K562 (cell line): ENCODE measurements at regions not wholly inside any gene's neighbourhood (a gene's known extent, or its start where the extent isn't known, plus 50 kb on each side); places are given as distances from the start of the nearest gene placed in this dataset.

Source experiments
- ATAC-seq: fragments of 200-7000 bp; cut with Tn5 transposase; 3 replicates; pipeline ENCODE4 v1.9.1; 2020; ENCODE audit warnings: moderate library complexity
- BruUV-seq: library from RNA; stranded (reverse); fragments of 400-500 nt; replicated peaks from 2 replicates; lab custom pipeline; 2021; lab: Mats Ljungman, UMichigan
- CTCF ChIA-PET: fragments of 300-600 bp; formaldehyde crosslinking; extraction: SDS; loops from one replicate; lab custom pipeline; 2021; ENCODE audit warnings: low intra/inter-chr PET ratio; lab: Yijun Ruan, JAX
- POLR2A ChIA-PET: fragments of 300-600, 350-650 bp; sonication (Branson Sonifier 250); formaldehyde crosslinking; extraction: SDS; loops from one replicate; lab custom pipeline; 2021; ENCODE audit warnings: antibody characterized with exemption, inconsistent platforms; lab: Yijun Ruan, JAX
- DNase-seq, 4 experiments: peaks; one replicate each; pipeline versions ENCODE4 v3.0.0 to v3.0.0-alpha.2; 2011 to 2018; ENCODE audit warnings: low spot score in 3 of 4, mixed read lengths in 3 of 4; ENCODE audit errors: extremely low read depth in 1 of 4
- FAIRE-seq: peaks from 2 replicates; lab custom pipeline; 2011; peaks lifted over from hg19 to GRCh38; lab: Jason Lieb, UNC
- H2AFZ ChIP-seq: 2 replicates; pipeline ENCODE4 v1.6.0; 2011; ENCODE audit warnings: low read depth, low read length, control low read depth, inconsistent platforms
- H3K27ac ChIP-seq: fragments of 200-600 bp; 3 replicates; pipeline ENCODE4 v1.8.0; 2011; ENCODE audit warnings: low read depth, mild to moderate bottlenecking, control low read depth, inconsistent platforms, low read length, moderate library complexity, mixed read lengths; ENCODE audit errors: extremely low read depth
- H3K27me3 ChIP-seq, 2 experiments: fragments of 300-600 bp in 1 of 2; 2 replicates in 1 of 2; 3 replicates in 1 of 2; pipeline versions ENCODE4 v1.6.0 to v1.8.0; 2011; ENCODE audit warnings: inconsistent platforms in 2 of 2, low read length in 2 of 2, mild to moderate bottlenecking in 1 of 2, mixed read lengths in 1 of 2, moderate library complexity in 1 of 2; ENCODE audit not compliant: control insufficient read depth in 2 of 2, insufficient read depth in 2 of 2
- H3K36me3 ChIP-seq: fragments of 300-600 bp; 3 replicates; pipeline ENCODE4 v1.8.0; 2011; ENCODE audit warnings: mild to moderate bottlenecking, low read length, inconsistent platforms; ENCODE audit not compliant: control insufficient read depth, insufficient read depth
- H3K4me1 ChIP-seq, 2 experiments: fragments of 200-600 bp in 1 of 2; replicated peaks in 1 of 2; 2 replicates in 1 of 2; 3 replicates in 1 of 2; pipeline versions ENCODE4 v1.5.1 to v1.8.0; 2011; ENCODE audit warnings: inconsistent platforms in 2 of 2, low read length in 2 of 2, mild to moderate bottlenecking in 1 of 2, mixed read lengths in 1 of 2, moderate library complexity in 1 of 2; ENCODE audit not compliant: control insufficient read depth in 2 of 2, insufficient read depth in 2 of 2
- H3K4me2 ChIP-seq: 2 replicates; pipeline ENCODE4 v1.6.1; 2011; ENCODE audit warnings: low read length, control low read depth, inconsistent platforms, mixed read lengths; ENCODE audit not compliant: insufficient read depth
- H3K4me3 ChIP-seq: fragments of 200-600 bp; sonication (generic), shearing (Covaris generic); 2 replicates; pipeline ENCODE4 v1.5.1; 2016; ENCODE audit warnings: control low read depth, inconsistent platforms
- H3K79me2 ChIP-seq: fragments of 200-600 bp; 3 replicates; pipeline ENCODE4 v1.8.0; 2011; ENCODE audit warnings: low read length, inconsistent platforms; ENCODE audit not compliant: control insufficient read depth, insufficient read depth
- H3K9ac ChIP-seq, 2 experiments: 2 replicates each; pipeline versions ENCODE4 v1.6.0 to v1.6.1; 2011; ENCODE audit warnings: low read depth in 2 of 2, low read length in 2 of 2, control low read depth in 1 of 2, inconsistent platforms in 1 of 2, mild to moderate bottlenecking in 1 of 2, mixed read lengths in 1 of 2; ENCODE audit not compliant: insufficient read depth in 1 of 2
- H3K9me1 ChIP-seq: one replicate; pipeline ENCODE4 v1.6.0; 2011; ENCODE audit warnings: inconsistent platforms, mild to moderate bottlenecking, low read length, moderate library complexity; ENCODE audit not compliant: control insufficient read depth, insufficient read depth
- H3K9me3 ChIP-seq: replicated peaks from 2 replicates; pipeline ENCODE4 v1.5.1; 2011; ENCODE audit warnings: low read depth, low read length, inconsistent platforms; ENCODE audit not compliant: control insufficient read depth, insufficient read depth
- H4K20me1 ChIP-seq: replicated peaks from 2 replicates; pipeline ENCODE4 v1.6.1; 2011; ENCODE audit warnings: low read length, inconsistent platforms, mixed read lengths; ENCODE audit not compliant: control insufficient read depth, insufficient read depth
- ATF7 ChIP-seq: fragments of 450-650 bp; IDR thresholded peaks from 2 replicates; pipeline ENCODE4 v1.7.1; 2014; ENCODE audit warnings: mild to moderate bottlenecking, moderate library complexity
- CBFA2T2 ChIP-seq: fragments of 450-650 bp; conservative IDR thresholded peaks from 2 replicates; pipeline ENCODE4 v1.6.1; 2017; ENCODE audit warnings: mild to moderate bottlenecking
- JUND ChIP-seq, 2 experiments: IDR thresholded peaks; 2 replicates in 1 of 2; 3 replicates in 1 of 2; pipeline ENCODE4 v1.6.1; 2011; ENCODE audit warnings: borderline replicate concordance in 2 of 2, low read depth in 2 of 2, low read length in 2 of 2, improper control_type of control experiment in 1 of 2, missing biosample characterization in 1 of 2, missing genetic modification characterization in 1 of 2, missing genetic modification reagents in 1 of 2
- NFE2 ChIP-seq: IDR thresholded peaks from 2 replicates; pipeline ENCODE4 v1.6.1; 2014; ENCODE audit warnings: antibody characterized with exemption, low read depth
- POLR3A ChIP-seq: IDR thresholded peaks from 2 replicates; pipeline ENCODE4 v1.6.1; 2011; ENCODE audit warnings: borderline replicate concordance, mild to moderate bottlenecking, moderate library complexity; ENCODE audit not compliant: insufficient read length, insufficient read depth; ENCODE audit errors: extremely low read depth
- STAT5A ChIP-seq: IDR thresholded peaks from 2 replicates; pipeline ENCODE4 v1.6.1; 2012; ENCODE audit warnings: low read length, inconsistent platforms, borderline replicate concordance
- ZKSCAN3 ChIP-seq: fragments of 250-450 bp; sonication (Bioruptor Pico); IDR thresholded peaks from 2 replicates; pipeline ENCODE4 v1.4.0; 2020
- ZNF12 ChIP-seq: sonication (generic); formaldehyde crosslinking; IDR thresholded peaks from 2 replicates; pipeline ENCODE4 v1.4.0; 2020; ENCODE audit warnings: mild to moderate bottlenecking, missing genetic modification reagents
- WGBS: fragments of 100-300 bp; shearing (Covaris generic); methylation state at CpG from one replicate; pipeline ENCODE4 v1.1.6; 2016; ENCODE audit warnings: low coverage, mixed read lengths; ENCODE audit not compliant: insufficient coverage; ENCODE audit errors: missing lambda C conversion rate; 5-methylcytosine and 5-hydroxymethylcytosine counted together
- in situ Hi-C: fragments of 300-500 bp; cut with MboI; formaldehyde crosslinking; loops from 4 replicates; pipeline ENCODE4 v1.15.0; 2018; ENCODE audit warnings: inconsistent platforms, mixed read lengths
- intact Hi-C: fragments of 100-400 bp; cut with micrococcal nuclease; formaldehyde crosslinking; loops from 2 replicates; pipeline ENCODE4 v1.14.2; 2022
- TF ChIP-seq, protein P1 (sequence below), 2 experiments: fragments of 450-650 bp in 1 of 2; sonication (generic) in 1 of 2; formaldehyde crosslinking in 1 of 2; IDR thresholded peaks in 1 of 2; conservative IDR thresholded peaks in 1 of 2; 2 replicates each; pipeline versions ENCODE4 v1.6.1 to v1.8.1; 2016 to 2023; ENCODE audit warnings: mild to moderate bottlenecking in 2 of 2, moderate library complexity in 2 of 2, inconsistent platforms in 1 of 2, missing genetic modification reagents in 1 of 2
- TF ChIP-seq, protein P2 (sequence below), 3 experiments: IDR thresholded peaks in 2 of 3; conservative IDR thresholded peaks in 1 of 3; 2 replicates each; pipeline ENCODE4 v1.5.1; 2011 to 2012; ENCODE audit warnings: low read length in 3 of 3, mild to moderate bottlenecking in 3 of 3, control low read depth in 2 of 3, improper control_type of control experiment in 1 of 3, inconsistent platforms in 1 of 3, low read depth in 1 of 3, mixed read lengths in 1 of 3, moderate library complexity in 1 of 3; ENCODE audit not compliant: insufficient read depth in 2 of 3
- TF ChIP-seq, protein P3 (sequence below): fragments of 250-450 bp; sonication (Bioruptor Pico); IDR thresholded peaks from 2 replicates; pipeline ENCODE4 v1.9.0; 2021; ENCODE audit warnings: mild to moderate bottlenecking, inconsistent platforms

DNA sequence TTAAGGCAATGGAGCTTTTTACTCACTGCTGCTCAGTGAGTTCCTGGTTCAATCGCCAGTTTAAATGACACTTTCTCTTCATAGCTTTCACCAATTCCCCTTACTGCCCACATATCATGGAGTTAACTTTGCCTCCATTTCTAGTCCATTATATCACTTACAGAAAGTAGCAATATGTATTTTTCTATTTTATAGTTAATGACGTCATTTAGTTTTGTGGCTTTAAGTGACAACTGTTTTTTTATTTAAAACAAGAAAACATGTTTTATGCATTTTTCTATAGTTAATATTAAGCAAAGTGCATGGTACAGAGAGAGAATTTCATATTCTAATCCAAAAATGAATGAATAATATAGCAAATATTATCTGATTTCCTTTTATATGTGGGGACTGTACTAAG, 363.3 kb downstream of the CDC14C start:
- H3K36me3 ChIP-seq = no peaks in the 10 kb centered on the region
- no TSS peak for BruUV-seq
- no peaks in the 10 kb centered on the region for H3K9me1 ChIP-seq
- intact Hi-C loops (no loop called here), in situ Hi-C loops (no loop called here)
- no peaks in the 10 kb centered on the region for H3K27me3 ChIP-seq
- H3K4me2 ChIP-seq = no peak overlapping the region
- no peaks in the 10 kb centered on the region for H3K79me2 ChIP-seq
- no peak overlapping the region for H2AFZ ChIP-seq
- ATAC-seq (no peak), FAIRE-seq (no peak), DNase-seq (no peak)
- 0% methylated on average over 2 of the region's 2 CpGs for WGBS
- no peak overlapping the region for H3K27ac ChIP-seq
- H3K4me3 ChIP-seq = no peak overlapping the region
- H3K9ac ChIP-seq = no peak overlapping the region
- ChIA-PET POLR2A (no interaction called here), CTCF (no interaction called here)
- 0 out of 2 replicates have a peak, but pooled peaks cover 2% of the 10 kb centered on the region for H3K9me3 ChIP-seq
- TF ChIP-seq, protein P1, sequence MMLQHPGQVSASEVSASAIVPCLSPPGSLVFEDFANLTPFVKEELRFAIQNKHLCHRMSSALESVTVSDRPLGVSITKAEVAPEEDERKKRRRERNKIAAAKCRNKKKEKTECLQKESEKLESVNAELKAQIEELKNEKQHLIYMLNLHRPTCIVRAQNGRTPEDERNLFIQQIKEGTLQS (IDR thresholded peaks at IDR 0.05) = peak; percentile 40; the same call in 1 of the 2 replicates
- TF ChIP-seq, protein P1 (CRISPR knock-in tag; conservative IDR thresholded peaks at IDR 0.05) = no peak
- TF ChIP-seq ATF7 (peak; percentile 26; the same call in 1 of the 2 replicates), ZKSCAN3 (no peak)
- H3K4me1 ChIP-seq = no peaks in the 10 kb centered on the region
- no peaks in the 10 kb centered on the region for H4K20me1 ChIP-seq

DNA sequence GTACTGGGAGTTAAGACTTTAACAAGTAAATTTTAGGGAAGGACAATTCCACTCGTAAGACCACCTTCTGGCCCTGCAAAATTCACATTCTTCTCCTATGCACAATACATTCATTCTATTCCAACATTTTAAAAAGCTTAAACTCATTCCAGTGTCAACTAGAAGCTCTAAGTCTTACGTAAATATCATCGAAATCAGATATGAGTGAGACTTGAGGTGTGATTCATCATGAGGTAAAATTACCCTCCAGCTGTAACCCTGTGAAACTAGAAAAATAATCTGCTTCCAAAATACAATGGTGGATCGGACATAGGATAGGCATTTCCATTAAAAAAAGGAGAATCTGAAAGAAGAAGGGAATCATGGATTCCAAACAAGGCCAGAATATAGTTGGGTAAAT, 370.3 kb downstream of the CDC14C start:
- Histone ChIP-seq H3K4me1 (no peaks in the 10 kb centered on the region), H3K9me1 (no peaks in the 10 kb centered on the region), H3K9me3 (no peaks in the 10 kb centered on the region), H3K27ac (no peak overlapping the region), H3K79me2 (no peaks in the 10 kb centered on the region), H3K4me3 (no peak overlapping the region), H3K36me3 (no peaks in the 10 kb centered on the region), H3K27me3 (no peaks in the 10 kb centered on the region), H3K4me2 (no peak overlapping the region), H2AFZ (no peak overlapping the region), H4K20me1 (no peaks in the 10 kb centered on the region), H3K9ac (no peak overlapping the region)
- ChIA-PET CTCF (no interaction called here), POLR2A (no interaction called here)
- no peak for FAIRE-seq
- intact Hi-C loops (no loop called here), in situ Hi-C loops (no loop called here)
- no peak for DNase-seq
- BruUV-seq = no TSS peak
- ATAC-seq = no peak
- WGBS = 2% methylated on average over 4 of the region's 4 CpGs
- no peak for TF ChIP-seq STAT5A
- TF ChIP-seq JUND (IDR thresholded peaks at IDR 0.05; ENCODE audit: borderline replicate concordance, low read depth, low read length) = no peak
- no peak for TF ChIP-seq JUND (tag; IDR thresholded peaks at IDR 0.05; ENCODE audit: borderline replicate concordance, low read depth, low read length)
- no peak for TF ChIP-seq POLR3A
- no peak for TF ChIP-seq NFE2
- TF ChIP-seq, protein P2, sequence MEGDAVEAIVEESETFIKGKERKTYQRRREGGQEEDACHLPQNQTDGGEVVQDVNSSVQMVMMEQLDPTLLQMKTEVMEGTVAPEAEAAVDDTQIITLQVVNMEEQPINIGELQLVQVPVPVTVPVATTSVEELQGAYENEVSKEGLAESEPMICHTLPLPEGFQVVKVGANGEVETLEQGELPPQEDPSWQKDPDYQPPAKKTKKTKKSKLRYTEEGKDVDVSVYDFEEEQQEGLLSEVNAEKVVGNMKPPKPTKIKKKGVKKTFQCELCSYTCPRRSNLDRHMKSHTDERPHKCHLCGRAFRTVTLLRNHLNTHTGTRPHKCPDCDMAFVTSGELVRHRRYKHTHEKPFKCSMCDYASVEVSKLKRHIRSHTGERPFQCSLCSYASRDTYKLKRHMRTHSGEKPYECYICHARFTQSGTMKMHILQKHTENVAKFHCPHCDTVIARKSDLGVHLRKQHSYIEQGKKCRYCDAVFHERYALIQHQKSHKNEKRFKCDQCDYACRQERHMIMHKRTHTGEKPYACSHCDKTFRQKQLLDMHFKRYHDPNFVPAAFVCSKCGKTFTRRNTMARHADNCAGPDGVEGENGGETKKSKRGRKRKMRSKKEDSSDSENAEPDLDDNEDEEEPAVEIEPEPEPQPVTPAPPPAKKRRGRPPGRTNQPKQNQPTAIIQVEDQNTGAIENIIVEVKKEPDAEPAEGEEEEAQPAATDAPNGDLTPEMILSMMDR (IDR thresholded peaks at IDR 0.05 in 2 of 3, conservative IDR thresholded peaks at IDR 0.05 in 1 of 3; ENCODE audit: insufficient read depth in 2 of 3, low read depth in 1 of 3, low read length in 3 of 3) = no peak
- TF ChIP-seq ZNF12 = no peak
- TF ChIP-seq, protein P3, sequence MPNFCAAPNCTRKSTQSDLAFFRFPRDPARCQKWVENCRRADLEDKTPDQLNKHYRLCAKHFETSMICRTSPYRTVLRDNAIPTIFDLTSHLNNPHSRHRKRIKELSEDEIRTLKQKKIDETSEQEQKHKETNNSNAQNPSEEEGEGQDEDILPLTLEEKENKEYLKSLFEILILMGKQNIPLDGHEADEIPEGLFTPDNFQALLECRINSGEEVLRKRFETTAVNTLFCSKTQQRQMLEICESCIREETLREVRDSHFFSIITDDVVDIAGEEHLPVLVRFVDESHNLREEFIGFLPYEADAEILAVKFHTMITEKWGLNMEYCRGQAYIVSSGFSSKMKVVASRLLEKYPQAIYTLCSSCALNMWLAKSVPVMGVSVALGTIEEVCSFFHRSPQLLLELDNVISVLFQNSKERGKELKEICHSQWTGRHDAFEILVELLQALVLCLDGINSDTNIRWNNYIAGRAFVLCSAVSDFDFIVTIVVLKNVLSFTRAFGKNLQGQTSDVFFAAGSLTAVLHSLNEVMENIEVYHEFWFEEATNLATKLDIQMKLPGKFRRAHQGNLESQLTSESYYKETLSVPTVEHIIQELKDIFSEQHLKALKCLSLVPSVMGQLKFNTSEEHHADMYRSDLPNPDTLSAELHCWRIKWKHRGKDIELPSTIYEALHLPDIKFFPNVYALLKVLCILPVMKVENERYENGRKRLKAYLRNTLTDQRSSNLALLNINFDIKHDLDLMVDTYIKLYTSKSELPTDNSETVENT (CRISPR knock-in tag) = no peak
- TF ChIP-seq CBFA2T2 = no peak
